HG02642 (cell line): ENCODE measurements at regions not wholly inside any gene's neighbourhood (a gene's known extent, or its start where the extent isn't known, plus 50 kb on each side); places are given as distances from the start of the nearest gene placed in this dataset.
"Not testable (repeated sequence)": the region's sequence is repeated elsewhere in the genome, so short reads cannot be mapped to it uniquely, and the experiment has no call there.

Experiments
- ATAC-seq: cut with Tn5 transposase; IDR thresholded peaks from one replicate; pipeline ENCODE4 v1.9.1; 2021; ENCODE audit warnings: mild to moderate bottlenecking; ENCODE audit not compliant: unreplicated experiment, poor library complexity

DNA sequence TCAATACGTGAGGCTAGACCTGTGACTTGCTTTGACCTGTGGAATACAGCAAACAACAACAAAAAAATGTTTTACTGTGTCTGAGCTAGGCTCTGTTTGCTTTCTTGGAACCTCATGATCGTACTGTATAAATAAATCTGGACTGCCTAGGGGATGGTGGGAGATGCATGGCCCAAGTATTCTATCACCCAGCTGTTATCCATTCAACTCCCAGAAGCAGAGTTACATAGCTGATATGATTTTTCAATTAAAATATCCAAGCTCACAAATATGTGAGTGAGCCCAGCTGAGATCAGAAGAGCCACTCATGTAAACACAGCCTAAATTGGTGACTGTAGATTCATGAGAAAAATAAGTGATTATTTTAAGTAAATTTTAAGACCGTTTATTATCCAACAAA lies 154.1 kb upstream of the THUMPD2 start:
- no peak for ATAC-seq

DNA sequence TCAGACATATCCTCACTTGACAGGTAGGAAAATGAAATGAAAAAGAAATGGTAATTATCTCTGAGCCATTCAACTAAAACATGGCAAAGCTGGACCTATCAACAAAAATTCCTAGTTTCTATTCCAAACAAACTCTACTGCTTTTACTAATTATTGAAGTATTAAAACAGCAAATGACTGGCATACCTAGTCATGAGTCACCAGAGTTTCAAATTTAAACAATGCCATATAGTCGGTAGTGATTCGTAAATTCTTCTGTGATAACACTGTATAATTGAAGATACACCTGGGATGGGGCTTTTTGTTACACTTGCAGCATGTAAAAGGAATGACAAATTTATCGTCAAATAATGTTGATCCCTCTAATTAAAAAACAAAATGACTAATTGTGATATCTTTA lies 153.1 kb upstream of the THUMPD2 start:
- no peak for ATAC-seq

DNA sequence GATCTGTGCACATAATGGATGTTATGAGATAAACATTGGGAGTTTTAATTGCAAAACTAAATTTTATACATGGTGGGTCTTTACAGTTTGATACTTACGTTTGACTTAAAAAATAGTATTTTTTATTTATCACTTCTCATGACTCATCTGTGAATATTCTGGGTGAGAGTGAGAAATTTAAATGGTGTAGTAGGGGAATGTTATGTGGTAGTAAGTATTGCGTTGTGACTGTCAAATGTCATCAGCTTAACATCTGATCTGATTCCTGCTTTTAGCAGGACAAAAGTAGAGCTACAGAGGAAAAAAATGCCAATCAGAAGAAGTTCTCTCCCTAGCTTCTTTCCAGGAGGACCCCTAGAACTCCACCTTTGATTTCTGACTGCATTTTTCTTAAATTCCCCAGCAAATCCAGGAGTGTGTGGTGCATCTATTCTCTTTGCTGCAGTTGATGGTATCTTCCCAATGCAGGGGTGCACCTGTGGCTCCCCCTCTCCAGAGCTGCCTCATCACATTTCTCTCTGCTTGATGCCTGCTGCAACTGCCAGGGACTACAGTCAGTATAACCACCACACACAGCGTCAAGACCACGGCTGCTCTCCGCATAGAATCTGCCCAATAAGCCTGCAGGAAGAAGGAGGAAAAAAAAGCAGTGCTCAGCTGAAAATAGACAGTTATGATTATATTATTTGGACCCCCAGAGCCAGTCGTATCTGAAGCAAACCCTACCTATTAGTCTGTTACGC lies 151.3 kb upstream of the THUMPD2 start:
- ATAC-seq = no peak

DNA sequence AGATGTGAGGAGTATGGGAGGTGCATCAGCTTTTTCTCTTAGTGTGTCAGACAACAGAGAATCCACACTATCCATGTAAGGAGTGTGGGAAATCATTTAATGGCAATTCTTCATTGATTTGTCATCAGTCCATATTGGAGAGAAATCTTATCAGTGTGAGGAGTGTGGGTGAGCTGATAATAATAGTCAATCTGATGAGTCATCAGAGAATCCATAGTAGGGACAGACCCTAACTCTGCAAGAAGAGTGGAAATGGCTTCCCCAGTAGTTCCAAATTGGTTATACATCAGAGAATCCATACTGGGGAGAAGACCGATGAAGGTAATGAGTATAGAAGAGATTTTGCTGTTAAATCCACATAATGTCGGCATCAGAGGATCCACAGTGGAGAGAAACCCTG lies 150.5 kb upstream of the THUMPD2 start:
- ATAC-seq = no peak

DNA sequence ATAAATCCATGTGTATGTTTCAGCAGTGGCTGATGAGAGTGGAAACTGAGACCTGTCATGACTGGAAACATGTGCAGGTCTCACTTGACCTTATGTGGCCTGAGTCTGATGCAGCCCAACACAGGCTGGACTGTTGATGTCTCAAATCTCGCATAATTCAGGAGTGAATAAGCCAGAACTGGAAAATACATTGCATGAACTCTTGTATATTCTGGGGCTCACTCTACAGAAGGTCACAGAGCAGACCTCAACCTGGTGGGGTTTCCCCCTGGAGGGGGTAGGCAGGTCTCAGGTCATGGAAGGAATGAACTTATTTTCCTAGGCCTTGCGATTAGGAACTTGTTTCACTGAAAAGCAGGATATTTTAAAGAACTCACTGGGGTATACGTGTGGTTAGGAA lies 146.3 kb upstream of the THUMPD2 start:
- no peak for ATAC-seq

DNA sequence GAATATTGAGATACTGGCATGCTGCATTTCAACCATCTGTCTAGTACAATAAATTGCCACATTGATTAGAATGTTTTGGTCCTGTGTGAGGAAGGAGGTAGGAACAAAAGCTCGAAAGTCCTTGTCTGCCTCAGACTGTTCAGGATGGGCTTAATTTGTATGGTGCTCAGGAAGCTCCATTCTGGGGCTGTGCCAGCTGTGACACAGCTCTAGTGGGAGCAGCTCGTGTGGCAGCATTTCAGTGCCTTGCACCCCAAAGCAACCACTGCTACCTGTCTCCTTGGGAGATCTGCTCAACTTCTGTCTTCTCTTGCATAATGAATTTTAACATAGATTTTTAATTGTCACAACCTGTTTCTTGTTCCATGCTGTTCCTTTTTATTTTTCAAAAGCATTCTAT lies 144.4 kb upstream of the THUMPD2 start:
- ATAC-seq = no peak

DNA sequence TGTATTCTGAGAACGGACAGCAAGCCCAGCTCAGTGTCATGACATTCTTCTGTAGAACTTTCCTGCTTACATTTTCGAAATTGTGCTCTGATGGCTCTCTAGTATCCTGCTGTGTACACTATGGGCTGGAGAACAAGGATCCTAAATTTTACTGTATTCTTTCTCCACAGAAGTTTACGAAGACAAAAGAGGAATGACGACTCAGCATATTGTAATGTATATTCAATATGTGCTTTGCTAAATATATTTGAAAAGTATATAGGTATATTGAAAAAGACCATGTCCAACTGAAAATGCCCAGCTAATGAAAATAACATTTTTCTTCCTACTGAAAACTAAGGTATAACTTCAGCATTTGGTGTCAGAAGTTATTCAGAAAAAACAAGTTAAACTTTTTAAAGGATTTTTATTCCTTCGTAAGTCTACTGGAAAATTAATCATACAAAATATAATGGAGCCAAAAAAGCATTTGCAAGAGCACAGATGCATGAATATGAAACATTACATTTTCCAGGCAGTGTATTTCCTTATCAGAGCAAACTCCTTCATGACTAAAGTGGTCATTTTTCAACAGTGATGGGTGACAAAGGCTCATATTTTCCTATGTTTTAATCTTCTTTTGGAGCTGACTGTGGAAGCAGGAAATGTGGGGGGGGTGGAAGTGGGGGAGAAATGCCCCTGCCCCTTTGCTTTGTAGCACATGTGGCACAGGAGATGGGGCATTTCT lies 143.8 kb upstream of the THUMPD2 start:
- ATAC-seq = no peak

DNA sequence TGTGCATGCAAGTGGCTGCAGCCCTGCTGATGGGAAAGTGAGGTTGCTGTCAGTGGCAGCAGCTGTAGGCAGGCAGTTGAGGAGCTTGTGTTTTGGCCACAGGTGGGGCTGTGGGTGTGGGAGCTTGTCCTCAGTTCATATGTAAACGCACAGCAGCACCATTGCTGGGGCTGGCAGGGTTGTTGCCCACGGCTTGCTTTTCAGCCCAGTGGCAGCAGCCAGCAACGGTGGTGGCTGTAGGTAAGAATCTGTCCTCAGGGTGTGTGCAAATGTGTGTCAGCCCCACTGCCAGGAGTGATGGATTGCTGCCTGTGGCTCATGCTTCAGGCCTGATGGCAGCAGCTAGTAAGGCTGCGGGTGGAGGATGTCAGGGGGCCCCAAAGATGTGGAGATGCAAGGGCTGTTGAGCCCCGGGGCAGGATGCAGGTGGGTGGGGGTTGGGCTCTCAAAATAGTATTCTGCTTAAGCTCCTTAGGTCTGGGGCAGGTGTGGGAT lies 141.3 kb upstream of the THUMPD2 start:
- ATAC-seq = no peak

DNA sequence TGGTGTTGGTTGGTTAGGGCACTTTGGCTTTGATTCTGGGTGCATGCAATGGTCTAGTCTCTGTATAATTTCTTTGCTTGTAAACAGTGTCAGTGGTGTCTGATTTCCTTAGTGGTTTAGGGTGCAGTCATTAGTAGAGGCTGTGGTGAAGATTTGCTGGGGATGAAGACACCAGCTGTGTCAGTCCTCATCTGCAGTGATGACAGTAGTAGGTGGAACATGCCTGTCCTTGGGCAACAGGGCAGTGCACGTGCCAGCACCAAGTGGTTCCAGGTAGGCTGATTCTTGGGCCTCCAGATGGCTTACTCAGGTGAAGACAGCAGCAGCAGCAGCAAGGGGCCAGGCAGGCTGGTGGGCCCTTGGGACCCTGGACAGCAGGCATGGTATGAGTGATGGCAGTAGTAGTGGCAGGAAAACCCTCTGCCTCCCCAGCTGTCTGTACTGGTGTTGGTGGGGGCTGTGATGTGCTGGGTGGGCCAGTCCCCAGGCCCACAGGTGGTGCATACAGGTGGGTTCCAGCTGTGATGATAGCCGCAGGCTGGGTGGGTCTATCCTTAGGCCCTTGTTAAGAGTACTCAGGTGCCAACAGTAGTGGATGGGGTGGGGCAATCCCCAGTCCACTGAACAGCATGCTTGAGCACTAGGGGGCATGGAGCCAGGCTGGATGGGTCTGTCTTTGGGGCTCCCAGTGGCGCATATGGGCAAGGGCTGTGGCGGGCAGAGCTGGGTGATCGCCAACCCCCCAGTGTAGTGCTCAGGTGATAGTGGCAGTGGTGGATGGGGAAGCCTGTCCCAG lies 140.7 kb upstream of the THUMPD2 start:
- ATAC-seq = no peak

DNA sequence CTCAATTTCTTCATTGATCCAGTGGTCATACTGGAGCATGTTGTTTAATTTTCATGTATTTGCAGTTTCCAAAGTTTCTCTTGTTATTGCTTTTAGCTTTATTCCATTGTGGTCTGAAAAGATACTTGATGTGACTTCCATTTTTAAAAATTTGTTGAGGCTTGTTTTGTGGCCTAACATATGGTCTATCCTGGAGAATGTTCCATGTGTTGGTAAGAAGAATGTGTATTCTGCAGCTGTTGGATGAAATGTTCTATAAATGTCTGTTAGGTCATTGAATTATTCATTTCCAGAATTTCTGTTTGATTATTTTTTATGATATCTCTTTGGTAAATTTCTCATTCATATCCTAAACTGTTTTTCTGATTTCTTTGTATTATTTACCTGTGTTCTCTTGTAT lies 139.8 kb upstream of the THUMPD2 start:
- no peak for ATAC-seq

DNA sequence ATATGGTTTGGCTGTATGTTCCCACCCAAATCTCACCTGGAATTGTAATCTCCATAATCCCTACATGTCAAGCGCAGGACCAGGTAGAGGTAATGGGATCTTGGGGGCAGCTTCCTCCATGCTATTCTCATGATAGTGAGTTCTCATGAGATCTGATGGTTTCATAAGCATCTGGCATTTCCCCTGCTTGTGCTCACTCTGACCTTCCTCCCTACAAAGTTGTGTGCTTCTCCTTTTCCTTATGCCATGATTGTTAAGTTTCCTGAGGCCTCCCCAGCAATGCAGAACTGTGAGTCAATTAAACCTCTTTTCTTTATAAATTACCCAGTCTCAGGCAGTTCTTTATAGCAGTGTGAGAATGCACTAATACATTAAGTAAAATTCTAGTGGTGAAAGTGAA lies 138.3 kb upstream of the THUMPD2 start:
- ATAC-seq = not testable (repeated sequence)

DNA sequence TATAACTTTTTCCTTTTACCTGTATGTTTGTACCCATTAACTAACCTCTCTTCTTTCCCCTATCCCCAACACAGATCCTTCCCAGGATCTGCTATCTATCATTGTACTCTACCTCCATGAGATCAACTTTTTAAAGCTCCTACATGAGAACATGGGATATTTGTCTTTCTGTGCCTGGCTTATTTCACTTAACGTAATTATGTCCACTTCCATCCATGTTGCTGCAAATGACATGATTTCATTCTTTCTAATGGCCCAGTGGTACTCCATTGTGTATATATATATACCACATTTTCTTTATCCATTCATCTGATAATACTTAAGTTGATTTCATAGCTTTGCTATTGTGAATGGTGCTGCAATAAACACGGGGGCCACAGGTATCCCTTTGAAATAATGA lies 135.9 kb upstream of the THUMPD2 start:
- no peak for ATAC-seq

DNA sequence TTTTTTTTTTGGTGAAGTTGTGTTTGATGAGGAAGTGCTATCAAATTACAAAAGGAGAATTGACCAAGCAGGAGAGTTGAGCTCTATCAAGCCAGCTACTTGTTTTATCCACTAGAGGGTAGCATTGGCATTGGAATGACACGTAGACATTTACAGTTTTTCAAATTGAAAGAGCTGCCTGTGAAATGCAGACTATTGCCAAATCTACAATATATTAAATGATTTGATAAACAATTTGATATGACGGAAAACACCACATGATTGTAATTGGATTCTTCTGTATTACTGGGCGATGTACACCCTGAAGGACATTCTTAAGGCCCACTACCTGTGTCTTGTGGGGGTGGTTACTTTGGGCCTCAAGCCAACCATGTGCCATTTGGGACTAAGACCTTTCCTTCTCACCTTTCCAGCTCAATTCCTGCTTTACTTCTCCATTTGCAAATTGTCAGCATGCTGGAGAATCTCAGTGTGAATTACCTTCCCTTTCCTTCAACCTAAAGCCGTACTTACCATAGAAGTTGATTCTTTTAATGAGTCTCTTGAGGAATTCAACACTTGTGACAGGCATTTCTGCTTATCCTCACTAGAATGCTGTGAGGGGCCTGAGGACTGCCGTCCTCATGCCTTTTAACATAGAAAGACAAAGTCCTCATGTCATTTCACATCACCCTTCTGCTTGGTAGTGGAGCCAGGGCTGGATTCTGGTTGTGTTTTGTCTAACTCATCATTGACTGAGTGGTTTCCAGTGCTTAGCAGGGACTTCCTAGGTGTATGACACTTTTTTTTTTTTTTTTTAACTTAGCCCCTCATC lies 134.8 kb upstream of the THUMPD2 start:
- peak; percentile 80 for ATAC-seq

DNA sequence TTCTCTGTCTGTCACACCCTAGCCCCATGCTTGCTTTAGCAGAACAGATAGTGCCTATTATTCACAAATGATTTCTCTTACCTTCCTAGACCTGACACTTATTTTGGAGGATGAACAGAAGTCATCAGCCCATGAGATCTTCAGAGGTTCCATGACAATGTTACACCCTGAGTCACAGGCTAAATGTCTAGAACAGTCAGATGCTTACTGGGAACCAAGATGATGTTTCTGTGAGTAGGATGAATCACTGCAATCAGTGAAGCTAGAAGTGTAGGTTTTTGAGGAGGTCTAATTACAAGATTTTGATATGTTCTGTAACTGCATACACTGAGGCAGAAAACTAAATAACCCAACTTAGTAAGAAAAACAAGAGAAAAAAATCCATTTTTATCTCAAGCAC lies 123.0 kb upstream of the THUMPD2 start:
- no peak for ATAC-seq

DNA sequence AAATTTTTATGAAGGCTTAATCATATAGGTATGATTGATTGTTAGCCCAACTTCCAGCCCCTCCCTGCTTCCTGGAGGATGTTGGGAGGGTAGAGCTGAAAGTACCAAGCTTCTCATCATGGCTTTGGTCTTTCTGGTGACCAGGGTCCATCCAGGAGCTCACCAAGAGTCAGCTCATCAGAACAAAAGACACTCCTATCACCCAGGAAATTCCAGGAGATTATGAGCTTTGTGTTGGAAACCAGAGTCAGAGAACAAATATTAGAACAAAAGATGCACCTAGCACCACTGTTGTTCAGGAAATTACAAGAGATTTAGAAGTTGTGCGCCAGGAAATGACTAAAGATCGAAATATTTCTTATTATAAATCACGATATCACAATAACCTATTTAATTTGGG lies 119.9 kb upstream of the THUMPD2 start:
- no peak for ATAC-seq

DNA sequence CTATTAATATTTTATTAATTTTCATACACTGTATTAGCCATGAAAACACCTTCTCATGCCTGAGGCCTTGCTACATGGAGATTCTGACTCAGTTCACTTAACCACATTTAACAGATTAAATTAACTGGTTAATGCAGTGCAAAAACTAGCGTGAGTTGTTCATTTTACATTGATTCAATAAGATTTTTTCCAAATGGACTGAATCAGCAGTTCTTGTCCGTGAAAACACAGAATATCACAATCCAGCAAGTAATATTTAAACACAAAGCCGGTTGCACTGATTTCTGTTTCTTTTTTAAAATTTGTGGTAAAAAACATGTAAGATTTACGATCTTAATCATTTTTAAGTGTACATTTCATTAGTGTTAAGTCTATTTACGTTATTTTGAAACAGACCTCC lies 118.2 kb upstream of the THUMPD2 start:
- no peak for ATAC-seq

DNA sequence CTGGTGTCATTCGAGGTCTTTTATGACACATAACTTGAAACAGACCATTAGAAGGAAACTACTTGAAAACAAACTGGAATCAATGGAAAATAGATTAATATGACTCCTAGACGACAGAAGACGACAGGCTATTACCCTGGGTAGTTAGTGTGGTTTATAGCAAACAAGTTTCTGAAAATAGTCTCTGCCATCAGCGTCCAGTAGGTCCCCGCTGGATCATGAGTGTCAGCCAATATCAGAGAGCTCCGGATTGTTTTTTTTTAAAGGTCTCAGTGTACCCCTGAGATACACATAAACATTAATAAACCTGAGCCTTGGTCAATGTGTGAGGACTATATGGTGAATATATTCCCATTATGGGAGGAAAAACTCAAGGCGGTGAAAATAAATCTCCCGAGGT lies 115.0 kb upstream of the THUMPD2 start:
- ATAC-seq = no peak

DNA sequence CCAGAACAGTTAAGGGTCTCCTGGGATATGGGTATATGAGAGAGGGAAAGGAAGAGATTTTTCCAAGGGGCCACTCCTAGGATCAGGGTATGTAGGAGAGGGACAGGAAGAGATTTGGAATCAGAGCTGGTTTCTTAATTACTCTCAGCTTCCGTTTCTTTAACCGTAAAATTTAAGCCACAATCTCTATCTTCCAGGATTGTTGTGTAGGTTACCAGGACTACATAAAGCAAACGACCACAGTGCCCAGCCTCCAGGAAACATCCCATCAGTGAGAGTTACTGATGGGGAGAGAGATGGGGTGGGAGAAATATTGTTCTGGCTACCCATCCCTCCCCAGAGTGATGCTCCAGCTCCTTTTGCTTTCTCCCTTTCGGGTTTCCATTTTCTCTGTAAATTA lies 114.6 kb upstream of the THUMPD2 start:
- no peak for ATAC-seq

DNA sequence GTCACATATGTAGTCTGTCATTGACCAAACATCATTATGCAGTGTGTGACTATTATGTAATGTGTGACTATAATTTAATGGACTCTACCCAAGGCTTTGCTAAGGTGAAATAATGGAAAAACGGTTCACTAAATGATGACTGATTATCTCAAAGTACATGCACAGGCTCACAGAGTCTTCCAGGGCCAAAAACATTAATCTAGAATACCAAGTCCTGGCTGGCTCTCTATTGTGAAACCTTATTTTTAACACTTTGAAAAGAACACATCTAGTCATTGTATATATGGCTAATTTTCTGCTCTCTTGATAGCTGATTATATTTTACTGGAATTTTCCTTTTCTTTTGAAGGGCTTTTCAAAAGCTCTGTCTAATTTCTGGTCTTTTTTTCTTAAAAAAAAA lies 102.9 kb upstream of the THUMPD2 start:
- ATAC-seq = no peak

DNA sequence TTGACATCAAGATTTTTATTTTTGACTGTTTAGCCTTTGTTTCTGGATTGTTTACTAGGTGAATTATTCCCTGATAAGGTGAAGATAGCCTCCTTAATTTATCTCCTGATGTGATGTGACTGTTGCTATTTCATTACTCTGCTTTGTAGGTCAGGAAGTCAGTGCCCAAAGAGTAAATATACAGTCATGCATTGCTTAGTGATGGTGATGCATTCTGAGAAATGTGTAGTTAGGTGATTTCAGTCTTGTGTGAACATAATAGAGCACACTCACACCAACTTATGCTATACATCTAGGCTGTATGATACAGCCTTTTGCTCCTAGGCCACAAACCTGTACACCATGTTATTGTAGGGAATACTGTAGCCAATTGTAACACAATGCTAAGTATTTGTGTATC lies 102.4 kb upstream of the THUMPD2 start:
- ATAC-seq = no peak
